IMR-90 (cell line): ENCODE measurements at regions not wholly inside any gene's neighbourhood (a gene's known extent, or its start where the extent isn't known, plus 50 kb on each side); places are given as distances from the start of the nearest gene placed in this dataset.

ENCODE experiments used
- CEBPB ChIP-seq: IDR thresholded peaks from 2 replicates; pipeline ENCODE4 v1.6.1; 2012; ENCODE audit warnings: low read depth, low read length, improper control_type of control experiment
- POLR2A ChIP-seq: IDR thresholded peaks from 2 replicates; pipeline ENCODE4 v1.6.1; 2012; ENCODE audit warnings: mild to moderate bottlenecking, low read depth, low read length
- RFX5 ChIP-seq: IDR thresholded peaks from 2 replicates; pipeline ENCODE4 v1.8.0; 2012; ENCODE audit warnings: low read depth, mild to moderate bottlenecking, low read length, moderate library complexity
- TF ChIP-seq, protein P1 (sequence below): conservative IDR thresholded peaks from 2 replicates; pipeline ENCODE4 v1.5.1; 2012; ENCODE audit warnings: mild to moderate bottlenecking, low read depth, low read length, improper control_type of control experiment
- TF ChIP-seq, protein P2 (sequence below): fragments of 150-350 bp; IDR thresholded peaks from 2 replicates; pipeline ENCODE4 v1.6.1; 2017; ENCODE audit warnings: mild to moderate bottlenecking, antibody characterized with exemption, low read length, low read depth

DNA sequence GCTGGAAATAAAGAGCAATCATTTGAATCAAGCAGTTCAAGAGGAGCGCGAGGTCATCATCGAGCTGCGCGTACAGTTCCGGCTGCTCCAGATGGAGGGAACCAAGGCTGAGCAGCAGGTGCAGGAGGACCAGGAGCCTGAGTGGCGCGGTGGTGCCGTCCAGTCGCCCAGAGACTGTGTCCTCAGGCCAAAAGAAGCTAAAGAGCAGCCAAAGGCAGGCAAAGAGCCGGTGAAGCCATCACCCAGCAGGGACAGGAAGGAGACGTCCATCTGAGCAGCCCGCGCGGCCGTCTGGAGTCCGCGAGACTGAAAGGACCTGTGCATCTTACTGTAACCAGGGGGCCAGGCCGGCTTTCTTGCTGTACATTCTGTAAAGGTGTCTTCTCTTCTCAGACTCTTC lies 277.2 kb upstream of the TTC14 start:
- TF ChIP-seq, protein P1, sequence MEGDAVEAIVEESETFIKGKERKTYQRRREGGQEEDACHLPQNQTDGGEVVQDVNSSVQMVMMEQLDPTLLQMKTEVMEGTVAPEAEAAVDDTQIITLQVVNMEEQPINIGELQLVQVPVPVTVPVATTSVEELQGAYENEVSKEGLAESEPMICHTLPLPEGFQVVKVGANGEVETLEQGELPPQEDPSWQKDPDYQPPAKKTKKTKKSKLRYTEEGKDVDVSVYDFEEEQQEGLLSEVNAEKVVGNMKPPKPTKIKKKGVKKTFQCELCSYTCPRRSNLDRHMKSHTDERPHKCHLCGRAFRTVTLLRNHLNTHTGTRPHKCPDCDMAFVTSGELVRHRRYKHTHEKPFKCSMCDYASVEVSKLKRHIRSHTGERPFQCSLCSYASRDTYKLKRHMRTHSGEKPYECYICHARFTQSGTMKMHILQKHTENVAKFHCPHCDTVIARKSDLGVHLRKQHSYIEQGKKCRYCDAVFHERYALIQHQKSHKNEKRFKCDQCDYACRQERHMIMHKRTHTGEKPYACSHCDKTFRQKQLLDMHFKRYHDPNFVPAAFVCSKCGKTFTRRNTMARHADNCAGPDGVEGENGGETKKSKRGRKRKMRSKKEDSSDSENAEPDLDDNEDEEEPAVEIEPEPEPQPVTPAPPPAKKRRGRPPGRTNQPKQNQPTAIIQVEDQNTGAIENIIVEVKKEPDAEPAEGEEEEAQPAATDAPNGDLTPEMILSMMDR: no peak
- TF ChIP-seq, protein P2, sequence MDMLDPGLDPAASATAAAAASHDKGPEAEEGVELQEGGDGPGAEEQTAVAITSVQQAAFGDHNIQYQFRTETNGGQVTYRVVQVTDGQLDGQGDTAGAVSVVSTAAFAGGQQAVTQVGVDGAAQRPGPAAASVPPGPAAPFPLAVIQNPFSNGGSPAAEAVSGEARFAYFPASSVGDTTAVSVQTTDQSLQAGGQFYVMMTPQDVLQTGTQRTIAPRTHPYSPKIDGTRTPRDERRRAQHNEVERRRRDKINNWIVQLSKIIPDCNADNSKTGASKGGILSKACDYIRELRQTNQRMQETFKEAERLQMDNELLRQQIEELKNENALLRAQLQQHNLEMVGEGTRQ: no peak
- TF ChIP-seq RFX5: no peak
- TF ChIP-seq CEBPB: no peak
- no peak for TF ChIP-seq POLR2A
